Epithelial cell of proximal tubule (primary cell): ENCODE measurements at regions not wholly inside any gene's neighbourhood (a gene's known extent, or its start where the extent isn't known, plus 50 kb on each side); places are given as distances from the start of the nearest gene placed in this dataset.

ENCODE experiments used
- DNase-seq: peaks from one replicate; pipeline ENCODE4 v3.0.0-alpha.2; 2011; ENCODE audit warnings: low read depth
- H3K4me3 ChIP-seq: 2 replicates; pipeline ENCODE4 v1.5.1; 2011; ENCODE audit warnings: low read depth, mild to moderate bottlenecking, low read length
- CTCF ChIP-seq: conservative IDR thresholded peaks from 2 replicates; pipeline ENCODE4 v1.5.1; 2012; ENCODE audit warnings: low read depth, mild to moderate bottlenecking, low read length

- H3K4me3 ChIP-seq: no peak overlapping the region
- no peak for TF ChIP-seq CTCF
- DNase-seq: no peak
These were observed 92.9 kb downstream of the TXNL1 start for GRCh38 chr18:56545464-56545863.

GRCh38 chr18:56542476-56542875 lies 95.9 kb downstream of the TXNL1 start:
- no peak overlapping the region for H3K4me3 ChIP-seq
- no peak for DNase-seq
- TF ChIP-seq CTCF: no peak

GRCh38 chr18:56541793-56542192 lies 96.6 kb downstream of the TXNL1 start:
- H3K4me3 ChIP-seq: no peak overlapping the region
- no peak for TF ChIP-seq CTCF
- DNase-seq: no peak

- H3K4me3 ChIP-seq: no peak overlapping the region
- no peak for DNase-seq
- TF ChIP-seq CTCF: no peak
These were observed 97.1 kb downstream of the TXNL1 start for GRCh38 chr18:56541340-56541739.

GRCh38 chr18:56538746-56539145 lies 99.6 kb downstream of the TXNL1 start:
- TF ChIP-seq CTCF: no peak
- H3K4me3 ChIP-seq: no peak overlapping the region
- no peak for DNase-seq

GRCh38 chr18:56532176-56532840 lies 106.1 kb downstream of the TXNL1 start:
- TF ChIP-seq CTCF: no peak
- H3K4me3 ChIP-seq: no peak overlapping the region
- DNase-seq: no peak

- DNase-seq: no peak
- TF ChIP-seq CTCF: no peak
These were observed 115.6 kb downstream of the TXNL1 start for GRCh38 chr18:56522816-56523215.

More at GRCh38 chr18:56522816-56523215, 115.6 kb downstream of the TXNL1 start:
- H3K4me3 ChIP-seq: no peak overlapping the region
